NB4 (cell line): ENCODE measurements at regions not wholly inside any gene's neighbourhood (a gene's known extent, or its start where the extent isn't known, plus 50 kb on each side); places are given as distances from the start of the nearest gene placed in this dataset.

Source experiments
- CTCF ChIP-seq: IDR thresholded peaks from one replicate; pipeline ENCODE4 v1.5.1; 2012; ENCODE audit warnings: low read depth, low read length
- MAX ChIP-seq: IDR thresholded peaks from 2 replicates; pipeline ENCODE4 v1.6.1; 2011; ENCODE audit warnings: low read depth, low read length
- MYC ChIP-seq: IDR thresholded peaks from 2 replicates; pipeline ENCODE4 v1.6.1; 2011; ENCODE audit warnings: low read depth, low read length
- POLR2A ChIP-seq: IDR thresholded peaks from 2 replicates; pipeline ENCODE4 v1.6.1; 2011; ENCODE audit warnings: mild to moderate bottlenecking; ENCODE audit not compliant: insufficient read length; ENCODE audit errors: extremely low read depth

GRCh38 chr11:130783323-130783722 is 133.0 kb downstream of the SNX19 start:
- TF ChIP-seq CTCF, result no peak
- no peak for TF ChIP-seq POLR2A
- no peak for TF ChIP-seq MAX
- TF ChIP-seq MYC, result no peak
